ENCODE measurements at regions not wholly inside any gene's neighbourhood (a gene's known extent, or its start where the extent isn't known, plus 50 kb on each side); places are given as distances from the start of the nearest gene placed in this dataset.

DNA sequence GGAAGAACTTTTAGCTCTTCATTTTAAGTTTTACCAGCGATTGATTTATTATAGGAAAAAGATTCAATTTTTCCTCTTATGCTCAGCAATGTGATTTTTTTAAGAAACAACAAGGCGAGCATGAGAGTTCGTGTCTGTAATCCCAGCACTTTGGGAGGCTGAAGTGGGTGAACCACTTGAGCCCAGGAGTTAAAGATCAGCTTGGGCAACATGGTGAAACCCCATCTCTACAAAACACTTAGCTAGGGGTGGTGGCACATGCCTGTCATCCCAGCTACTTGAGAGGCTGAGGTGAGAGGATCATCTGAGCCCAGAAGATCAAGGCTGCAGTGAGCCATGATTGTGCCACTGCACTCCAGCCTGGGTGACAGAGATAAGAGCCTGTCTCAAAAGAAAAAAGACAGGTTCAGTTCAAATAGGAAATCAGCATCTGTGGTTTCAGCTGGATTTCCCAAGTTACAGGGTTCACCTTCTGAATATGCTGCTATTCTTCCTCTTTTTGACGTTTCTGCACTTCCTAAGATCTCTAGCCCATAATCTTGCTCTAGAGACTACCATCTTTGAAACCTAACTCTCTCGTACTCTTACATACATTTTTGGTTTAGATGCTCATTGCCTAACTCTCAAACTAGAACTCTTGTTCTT is 274.7 kb downstream of the SEC23A start:
- POLR2A ChIA-PET: no interaction called here
- CTCF ChIA-PET: no interaction called here
- no peaks in the 10 kb centered on the region for H3K27me3 ChIP-seq (ENCODE audit: control insufficient read depth, insufficient read depth, low read length)
- no peaks in the 10 kb centered on the region for H3K36me3 ChIP-seq (ENCODE audit: control insufficient read depth, insufficient read depth, low read length)
- no peak for DNase-seq (ENCODE audit: low read depth)
- no peak overlapping the region for H3K4me3 ChIP-seq (ENCODE audit: low read depth, low read length)
- TF ChIP-seq, protein P1, sequence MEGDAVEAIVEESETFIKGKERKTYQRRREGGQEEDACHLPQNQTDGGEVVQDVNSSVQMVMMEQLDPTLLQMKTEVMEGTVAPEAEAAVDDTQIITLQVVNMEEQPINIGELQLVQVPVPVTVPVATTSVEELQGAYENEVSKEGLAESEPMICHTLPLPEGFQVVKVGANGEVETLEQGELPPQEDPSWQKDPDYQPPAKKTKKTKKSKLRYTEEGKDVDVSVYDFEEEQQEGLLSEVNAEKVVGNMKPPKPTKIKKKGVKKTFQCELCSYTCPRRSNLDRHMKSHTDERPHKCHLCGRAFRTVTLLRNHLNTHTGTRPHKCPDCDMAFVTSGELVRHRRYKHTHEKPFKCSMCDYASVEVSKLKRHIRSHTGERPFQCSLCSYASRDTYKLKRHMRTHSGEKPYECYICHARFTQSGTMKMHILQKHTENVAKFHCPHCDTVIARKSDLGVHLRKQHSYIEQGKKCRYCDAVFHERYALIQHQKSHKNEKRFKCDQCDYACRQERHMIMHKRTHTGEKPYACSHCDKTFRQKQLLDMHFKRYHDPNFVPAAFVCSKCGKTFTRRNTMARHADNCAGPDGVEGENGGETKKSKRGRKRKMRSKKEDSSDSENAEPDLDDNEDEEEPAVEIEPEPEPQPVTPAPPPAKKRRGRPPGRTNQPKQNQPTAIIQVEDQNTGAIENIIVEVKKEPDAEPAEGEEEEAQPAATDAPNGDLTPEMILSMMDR (IDR thresholded peaks at IDR 0.05; ENCODE audit: insufficient read depth, low read depth, low read length): no peak

DNA sequence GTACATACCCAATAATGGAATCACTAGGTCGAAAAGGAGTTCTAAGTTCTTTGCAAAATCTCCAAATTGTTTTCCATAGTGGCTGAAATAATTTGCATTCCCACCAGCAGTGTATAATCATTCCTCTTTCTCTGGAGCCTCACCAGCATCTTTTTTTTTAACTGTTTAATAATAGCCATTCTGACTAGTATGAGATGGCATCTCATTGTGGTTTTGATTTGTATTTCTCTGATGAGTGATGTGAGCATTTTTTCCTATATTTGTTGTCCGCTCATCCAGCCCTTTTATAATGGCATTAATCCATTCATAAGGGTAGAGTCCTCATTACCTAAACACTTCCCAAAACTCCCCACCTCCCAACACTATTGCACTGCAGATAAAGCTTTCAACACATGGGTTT is 278.3 kb downstream of the SEC23A start:
- TF ChIP-seq, protein P1 (IDR thresholded peaks at IDR 0.05; ENCODE audit: insufficient read depth, low read depth, low read length): no peak
- DNase-seq (ENCODE audit: low read depth): peak; percentile 7

DNA sequence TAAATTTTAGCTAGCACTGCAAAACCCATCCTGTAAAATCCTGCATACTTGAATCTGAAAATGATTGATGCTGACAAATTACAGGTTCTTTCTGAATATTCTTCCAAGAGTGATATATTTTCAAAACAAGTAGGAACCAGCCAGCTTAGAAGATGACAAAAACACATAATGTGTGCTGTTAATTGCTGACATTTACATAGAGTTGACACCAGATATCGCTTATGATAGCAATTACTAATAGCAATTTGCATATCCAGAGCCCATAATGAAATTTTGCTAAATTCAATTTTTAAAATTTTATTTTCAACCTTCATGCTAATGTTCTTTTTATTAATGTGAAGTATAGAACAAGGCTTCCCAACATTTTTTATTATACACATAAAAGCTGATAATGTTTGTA is 284.5 kb downstream of the SEC23A start:
- TF ChIP-seq, protein P1 (IDR thresholded peaks at IDR 0.05; ENCODE audit: insufficient read depth, low read depth, low read length): no peak
- H3K27me3 ChIP-seq (ENCODE audit: control insufficient read depth, insufficient read depth, low read length): no peaks in the 10 kb centered on the region
- no peak overlapping the region for H3K4me3 ChIP-seq (ENCODE audit: low read depth, low read length)
- no peaks in the 10 kb centered on the region for H3K36me3 ChIP-seq (ENCODE audit: control insufficient read depth, insufficient read depth, low read length)
- CTCF ChIA-PET: no interaction called here
- no peak for DNase-seq (ENCODE audit: low read depth)
- POLR2A ChIA-PET: no interaction called here

More for the DNA sequence above, 278.3 kb downstream of the SEC23A start:
- CTCF ChIA-PET: no interaction called here
- Histone ChIP-seq H3K36me3 (ENCODE audit: control insufficient read depth, insufficient read depth, low read length) (no peaks in the 10 kb centered on the region), H3K27me3 (ENCODE audit: control insufficient read depth, insufficient read depth, low read length) (no peaks in the 10 kb centered on the region), H3K4me3 (ENCODE audit: low read depth, low read length) (no peak overlapping the region)
- POLR2A ChIA-PET: no interaction called here

DNA sequence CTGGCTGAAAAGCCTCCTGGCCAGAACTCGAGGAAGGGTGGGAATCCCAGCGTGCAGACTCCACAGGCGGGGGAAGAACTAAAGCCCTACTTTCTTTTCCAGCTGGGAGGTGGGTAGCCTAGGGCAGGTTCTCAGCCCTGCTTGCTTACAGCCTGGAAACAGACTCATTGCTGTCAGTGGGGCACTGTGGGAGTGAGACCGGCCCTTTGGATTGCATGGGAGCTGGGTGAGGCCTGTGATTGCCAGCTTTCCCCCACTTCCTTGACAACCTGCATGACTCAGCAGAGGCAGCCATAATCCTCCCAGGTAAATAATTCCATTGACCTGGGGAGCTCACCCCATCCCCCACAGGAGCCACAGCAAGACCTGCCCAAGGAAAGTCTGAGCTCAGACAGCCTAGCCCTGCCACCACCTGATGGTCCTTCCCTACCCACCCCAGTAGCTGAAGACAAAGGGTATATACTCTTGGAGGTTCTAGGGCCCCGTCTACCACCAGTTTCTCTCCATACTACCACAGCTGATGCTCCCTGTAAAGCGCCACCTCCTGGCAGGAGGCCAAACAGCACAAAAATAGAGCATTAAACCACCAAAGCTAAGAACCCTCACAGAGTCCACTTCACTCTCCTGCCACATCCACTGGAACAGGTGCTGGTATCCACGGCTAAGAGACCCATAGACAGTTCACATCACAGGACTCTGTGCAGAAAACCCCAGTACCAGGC is 294.1 kb downstream of the SEC23A start:
- TF ChIP-seq, protein P1 (IDR thresholded peaks at IDR 0.05; ENCODE audit: insufficient read depth, low read depth, low read length): no peak
- no peaks in the 10 kb centered on the region for H3K36me3 ChIP-seq (ENCODE audit: control insufficient read depth, insufficient read depth, low read length)
- H3K4me3 ChIP-seq (ENCODE audit: low read depth, low read length): no peak overlapping the region
- ChIA-PET CTCF (no interaction called here), POLR2A (no interaction called here)
- no peaks in the 10 kb centered on the region for H3K27me3 ChIP-seq (ENCODE audit: control insufficient read depth, insufficient read depth, low read length)
- no peak for DNase-seq (ENCODE audit: low read depth)

DNA sequence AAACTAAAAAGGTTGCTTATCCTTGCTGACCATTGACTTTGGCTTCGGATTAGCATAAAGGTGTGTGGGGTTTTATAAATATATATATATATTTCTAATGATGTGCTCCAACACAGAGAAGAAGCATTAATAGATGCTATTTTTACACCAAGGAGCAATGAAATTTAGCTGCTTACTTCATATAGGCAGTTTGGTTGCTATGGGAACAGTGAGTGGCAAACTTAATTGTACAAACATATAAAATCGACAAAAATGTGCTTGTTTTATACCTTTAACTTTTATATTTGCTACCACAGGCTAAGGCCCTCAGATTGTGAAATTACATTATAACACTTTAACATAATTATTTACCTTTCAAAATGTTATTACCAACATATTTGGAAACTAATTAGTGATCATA is 303.4 kb downstream of the SEC23A start:
- POLR2A ChIA-PET: no interaction called here
- CTCF ChIA-PET: no interaction called here

More for the DNA sequence above, 303.4 kb downstream of the SEC23A start:
- Histone ChIP-seq H3K27me3 (ENCODE audit: control insufficient read depth, insufficient read depth, low read length) (no peaks in the 10 kb centered on the region), H3K4me3 (ENCODE audit: low read depth, low read length) (no peak overlapping the region), H3K36me3 (ENCODE audit: control insufficient read depth, insufficient read depth, low read length) (no peaks in the 10 kb centered on the region)
- DNase-seq (ENCODE audit: low read depth): no peak
- TF ChIP-seq, protein P1 (IDR thresholded peaks at IDR 0.05; ENCODE audit: insufficient read depth, low read depth, low read length): no peak
